ENCODE measurements at regions not wholly inside any gene's neighbourhood (a gene's known extent, or its start where the extent isn't known, plus 50 kb on each side); places are given as distances from the start of the nearest gene placed in this dataset.

DNA sequence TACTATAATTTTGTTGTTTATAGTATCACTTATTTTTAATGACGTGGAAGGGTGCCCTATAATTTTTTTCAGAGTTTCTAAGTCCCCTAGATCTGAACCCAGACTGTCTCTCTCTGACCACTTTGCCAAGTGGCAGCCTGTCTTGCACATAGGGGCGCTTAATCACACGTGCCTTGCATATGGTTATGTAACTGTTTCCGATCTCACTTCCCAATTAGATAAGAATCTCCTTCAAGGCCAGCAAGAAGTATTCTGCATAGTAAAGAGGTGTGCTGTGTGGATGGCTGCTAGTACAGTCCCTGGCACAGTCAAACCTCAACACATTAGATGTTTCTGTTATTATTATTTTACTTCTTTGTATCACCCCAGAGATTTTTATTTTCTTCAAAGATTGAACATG lies 197.8 kb upstream of the SIX2 start:
- no peaks in the 10 kb centered on the region for H3K36me3 ChIP-seq
- intact Hi-C loops (cut with DNase I) = no loop called here
- H3K9ac ChIP-seq (ENCODE audit: low read depth in 2 of 2, low read length in 2 of 2) = no peak overlapping the region
- no peaks in the 10 kb centered on the region for H3K9me3 ChIP-seq
- no peaks in the 10 kb centered on the region for H3K27me3 ChIP-seq
- no peak overlapping the region for H3K27ac ChIP-seq
- H3K4me3 ChIP-seq = no peak overlapping the region
- no peaks in the 10 kb centered on the region for H3K4me1 ChIP-seq
- no peak for DNase-seq
- TF ChIP-seq, protein P1, sequence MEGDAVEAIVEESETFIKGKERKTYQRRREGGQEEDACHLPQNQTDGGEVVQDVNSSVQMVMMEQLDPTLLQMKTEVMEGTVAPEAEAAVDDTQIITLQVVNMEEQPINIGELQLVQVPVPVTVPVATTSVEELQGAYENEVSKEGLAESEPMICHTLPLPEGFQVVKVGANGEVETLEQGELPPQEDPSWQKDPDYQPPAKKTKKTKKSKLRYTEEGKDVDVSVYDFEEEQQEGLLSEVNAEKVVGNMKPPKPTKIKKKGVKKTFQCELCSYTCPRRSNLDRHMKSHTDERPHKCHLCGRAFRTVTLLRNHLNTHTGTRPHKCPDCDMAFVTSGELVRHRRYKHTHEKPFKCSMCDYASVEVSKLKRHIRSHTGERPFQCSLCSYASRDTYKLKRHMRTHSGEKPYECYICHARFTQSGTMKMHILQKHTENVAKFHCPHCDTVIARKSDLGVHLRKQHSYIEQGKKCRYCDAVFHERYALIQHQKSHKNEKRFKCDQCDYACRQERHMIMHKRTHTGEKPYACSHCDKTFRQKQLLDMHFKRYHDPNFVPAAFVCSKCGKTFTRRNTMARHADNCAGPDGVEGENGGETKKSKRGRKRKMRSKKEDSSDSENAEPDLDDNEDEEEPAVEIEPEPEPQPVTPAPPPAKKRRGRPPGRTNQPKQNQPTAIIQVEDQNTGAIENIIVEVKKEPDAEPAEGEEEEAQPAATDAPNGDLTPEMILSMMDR (IDR thresholded peaks at IDR 0.05) = no peak

DNA sequence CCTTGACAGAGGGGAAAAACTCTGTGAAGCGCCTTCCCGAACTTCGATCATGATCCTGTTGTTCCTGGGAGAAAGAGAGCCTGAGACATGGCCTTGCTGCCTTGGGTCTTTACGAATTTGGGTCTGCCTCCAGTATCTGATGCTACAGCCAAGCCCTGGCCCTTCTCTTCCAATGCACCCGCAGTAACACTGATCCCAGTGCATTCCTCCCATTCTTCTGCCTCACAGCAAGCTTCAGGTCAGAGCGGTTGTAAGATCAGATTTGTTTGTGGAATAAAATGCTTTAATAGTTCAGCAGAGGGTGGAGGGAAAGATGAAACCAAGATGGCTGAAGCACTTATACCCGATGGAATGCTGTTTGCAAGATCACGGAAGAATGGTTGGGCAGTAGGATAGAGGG lies 196.7 kb upstream of the SIX2 start:
- intact Hi-C loops (cut with DNase I) = no loop called here
- Histone ChIP-seq H3K9me3 (no peaks in the 10 kb centered on the region), H3K36me3 (no peaks in the 10 kb centered on the region), H3K4me1 (no peaks in the 10 kb centered on the region), H3K27ac (no peak overlapping the region), H3K4me3 (no peak overlapping the region), H3K9ac (ENCODE audit: low read depth in 2 of 2, low read length in 2 of 2) (no peak overlapping the region), H3K27me3 (no peaks in the 10 kb centered on the region)
- no peak for DNase-seq
- TF ChIP-seq, protein P1 (IDR thresholded peaks at IDR 0.05) = no peak

DNA sequence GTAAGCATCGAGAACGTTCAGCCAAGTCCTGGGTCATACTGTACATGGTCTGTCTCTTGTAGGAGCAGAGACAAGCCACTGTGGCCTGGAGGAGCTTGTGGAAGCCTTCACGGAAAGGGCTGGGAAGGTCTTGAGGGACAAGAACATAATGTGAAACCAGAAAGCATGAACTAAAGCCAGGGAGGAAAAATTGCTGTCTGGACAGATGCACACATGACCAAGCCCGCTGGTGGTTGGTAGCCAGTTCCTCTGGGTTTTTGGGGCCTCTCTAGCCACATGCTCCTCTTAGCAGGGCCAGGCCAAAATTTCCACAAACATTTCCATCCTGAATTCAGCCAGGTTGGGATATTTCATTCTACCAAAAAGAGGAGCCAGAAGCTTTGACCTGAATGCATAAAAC lies 196.2 kb upstream of the SIX2 start:
- Histone ChIP-seq H3K27me3 (no peaks in the 10 kb centered on the region), H3K4me3 (no peak overlapping the region), H3K9me3 (no peaks in the 10 kb centered on the region), H3K27ac (no peak overlapping the region), H3K4me1 (no peaks in the 10 kb centered on the region), H3K36me3 (no peaks in the 10 kb centered on the region), H3K9ac (ENCODE audit: low read depth in 2 of 2, low read length in 2 of 2) (no peak overlapping the region)
- no peak for DNase-seq
- TF ChIP-seq, protein P1 (IDR thresholded peaks at IDR 0.05) = no peak
- intact Hi-C loops (cut with DNase I) = no loop called here

DNA sequence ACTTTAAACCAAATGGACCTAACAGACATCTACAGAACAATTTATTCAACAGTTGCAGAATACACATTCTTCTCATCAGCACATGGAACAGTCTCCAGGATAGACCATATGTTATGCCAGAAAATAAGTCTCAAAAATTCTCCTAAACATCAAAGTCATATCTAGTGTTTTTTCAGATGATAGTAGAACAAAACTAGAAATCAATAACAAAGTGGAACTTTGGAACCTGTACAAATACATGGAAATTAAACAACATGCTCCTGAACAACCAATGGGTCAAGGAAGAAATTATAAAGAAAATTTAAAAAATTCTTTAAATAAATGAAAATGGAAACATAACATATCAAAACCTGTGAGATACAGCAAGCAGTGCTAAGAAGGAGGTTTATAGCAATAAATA lies 194.1 kb upstream of the SIX2 start:
- Histone ChIP-seq H3K9ac (ENCODE audit: low read depth in 2 of 2, low read length in 2 of 2) (no peak overlapping the region), H3K36me3 (no peaks in the 10 kb centered on the region), H3K27me3 (no peaks in the 10 kb centered on the region), H3K4me1 (no peaks in the 10 kb centered on the region), H3K27ac (no peak overlapping the region), H3K9me3 (no peaks in the 10 kb centered on the region), H3K4me3 (no peak overlapping the region)
- TF ChIP-seq, protein P1 (IDR thresholded peaks at IDR 0.05) = no peak
- intact Hi-C loops (cut with DNase I) = no loop called here
- DNase-seq = no peak

DNA sequence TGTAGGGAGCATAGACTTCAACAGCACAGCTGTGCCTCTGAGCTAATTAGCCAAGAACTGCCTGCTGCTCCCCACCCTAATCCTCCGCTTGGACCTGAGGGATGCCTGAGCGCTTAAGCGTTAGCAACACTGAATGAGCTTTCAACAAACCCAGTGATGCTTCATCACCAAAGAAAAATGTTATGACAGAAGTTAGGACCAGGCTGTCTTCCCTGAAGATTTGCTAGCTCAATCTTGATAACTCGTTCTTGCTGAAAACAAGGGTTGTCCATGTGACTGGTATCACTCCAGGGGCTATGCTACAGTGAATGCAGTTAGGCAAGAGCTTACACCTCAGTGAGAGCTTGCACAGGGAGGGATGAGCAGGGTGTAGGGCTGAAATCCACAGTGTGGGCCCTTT lies 190.7 kb upstream of the SIX2 start:
- Histone ChIP-seq H3K36me3 (no peaks in the 10 kb centered on the region), H3K27me3 (no peaks in the 10 kb centered on the region), H3K9ac (ENCODE audit: low read depth in 2 of 2, low read length in 2 of 2) (no peak overlapping the region), H3K9me3 (no peaks in the 10 kb centered on the region), H3K4me3 (no peak overlapping the region), H3K27ac (no peak overlapping the region), H3K4me1 (no peaks in the 10 kb centered on the region)
- TF ChIP-seq, protein P1 (IDR thresholded peaks at IDR 0.05) = no peak
- intact Hi-C loops (cut with DNase I) = no loop called here
- no peak for DNase-seq

DNA sequence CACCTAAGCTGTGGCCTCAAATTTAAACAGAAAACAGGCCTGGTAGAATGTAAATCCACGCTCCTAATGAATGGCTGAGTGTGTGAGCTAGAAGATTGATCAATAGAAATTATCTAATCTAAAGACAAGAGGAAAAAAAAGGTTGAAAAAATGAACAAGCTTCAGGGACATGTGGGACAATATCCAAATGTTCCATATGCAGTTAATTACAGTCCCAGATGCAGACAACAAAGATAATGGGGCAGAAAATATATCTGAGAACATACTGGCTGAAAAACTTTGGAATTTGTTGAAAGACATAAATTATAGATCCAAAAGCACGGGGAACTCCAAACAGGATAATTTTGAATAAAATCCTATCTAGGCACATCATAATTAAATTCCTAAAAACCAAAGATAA lies 186.7 kb upstream of the SIX2 start:
- no peak overlapping the region for H3K9ac ChIP-seq (ENCODE audit: low read depth in 2 of 2, low read length in 2 of 2)
- no peak overlapping the region for H3K4me3 ChIP-seq
- no peak overlapping the region for H3K27ac ChIP-seq
- intact Hi-C loops (cut with DNase I) = no loop called here
- no peak for DNase-seq
- H3K9me3 ChIP-seq = no peaks in the 10 kb centered on the region
- TF ChIP-seq, protein P1 (IDR thresholded peaks at IDR 0.05) = no peak
- no peaks in the 10 kb centered on the region for H3K4me1 ChIP-seq
- no peaks in the 10 kb centered on the region for H3K27me3 ChIP-seq
- H3K36me3 ChIP-seq = no peaks in the 10 kb centered on the region

Data from colonic mucosa (tissue), 4 donors.